HPDE6-E6E7 (cell line): ENCODE measurements at regions not wholly inside any gene's neighbourhood (a gene's known extent, or its start where the extent isn't known, plus 50 kb on each side); places are given as distances from the start of the nearest gene placed in this dataset.
A peak's percentile ranks its signal among the peaks of the same experiment; 100 is the strongest.
"Not testable (repeated sequence)": the region's sequence is repeated elsewhere in the genome, so short reads cannot be mapped to it uniquely, and the experiment has no call there.

Source experiments
- DNase-seq: peaks from one replicate; pipeline ENCODE4 v3.0.0; 2011; ENCODE audit warnings: missing footprints; ENCODE audit errors: extremely low spot score

DNA sequence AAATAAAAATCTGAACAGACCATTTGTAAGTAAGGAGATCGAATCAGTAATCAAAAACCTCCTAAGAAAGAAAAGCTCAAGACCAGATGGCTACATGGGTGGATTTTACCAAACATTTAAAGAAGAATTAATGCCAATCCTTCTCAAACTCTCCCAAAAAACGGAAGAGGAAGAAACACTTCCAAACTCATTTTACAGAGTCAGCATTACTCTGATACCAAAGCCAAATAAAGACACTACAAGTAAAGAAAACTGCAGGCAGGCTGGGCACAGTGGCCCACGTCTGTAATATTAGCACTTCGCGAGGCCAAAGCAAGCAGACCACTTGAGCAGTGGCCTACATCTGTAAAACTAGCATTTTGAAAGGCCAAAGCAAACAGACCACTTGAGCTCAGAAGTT, 159.8 kb downstream of the DPY19L2 start:
- DNase-seq: no peak

DNA sequence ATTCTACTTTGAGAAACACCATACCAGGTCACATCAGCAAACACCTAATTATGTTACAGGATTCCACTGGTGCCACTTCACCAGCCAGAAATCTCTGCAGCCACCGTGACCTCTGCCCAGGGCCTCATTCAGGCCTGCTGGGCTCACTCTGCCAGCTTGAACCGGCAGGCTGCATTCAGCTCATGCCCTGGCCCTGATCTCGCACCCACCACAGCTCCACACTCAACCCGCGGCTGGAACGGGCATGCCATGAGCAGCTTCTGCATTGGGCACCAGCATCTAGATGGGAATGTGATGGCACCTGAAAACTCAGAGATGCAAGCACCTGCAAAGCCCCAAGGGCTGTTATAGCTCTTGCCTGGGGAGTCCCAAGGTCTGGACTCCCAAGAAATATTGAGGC, 168.7 kb downstream of the DPY19L2 start:
- DNase-seq: no peak

DNA sequence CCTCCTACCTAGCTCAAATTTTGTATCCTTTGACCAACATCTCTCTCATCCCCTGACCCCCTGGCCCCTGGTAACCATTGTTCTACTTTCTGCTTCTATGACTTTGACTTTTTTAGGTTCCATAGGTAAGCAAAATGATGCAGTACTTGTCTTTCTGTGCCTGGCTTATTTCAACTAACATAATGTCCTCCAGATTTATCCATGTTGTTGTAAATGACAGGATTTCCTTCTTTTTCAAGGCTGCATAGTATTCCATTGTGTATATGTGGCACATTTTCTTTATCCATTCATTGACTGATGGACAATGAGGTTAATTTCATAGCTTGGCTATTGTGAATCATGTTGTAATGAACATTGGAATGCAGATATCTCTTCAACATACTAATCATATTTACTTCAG, 170.1 kb downstream of the DPY19L2 start:
- no peak for DNase-seq

DNA sequence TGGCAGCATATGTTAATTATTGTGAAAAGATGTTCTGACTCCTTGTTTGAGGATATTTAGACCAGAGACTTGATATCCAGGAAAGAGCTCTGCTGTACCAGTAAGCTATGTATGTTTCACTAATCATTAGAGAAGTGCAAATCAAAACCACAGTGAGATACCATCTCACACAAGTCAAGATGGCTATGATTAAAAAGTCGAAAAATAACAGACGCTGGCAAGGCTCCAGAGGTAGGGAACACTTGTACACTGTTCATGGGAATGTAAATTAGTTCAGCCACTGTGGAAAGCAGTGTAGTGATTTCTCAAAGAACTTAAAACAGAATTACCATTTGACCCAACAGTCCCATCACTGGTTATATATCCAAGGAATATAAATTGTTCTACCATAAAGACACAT, 171.6 kb downstream of the DPY19L2 start:
- DNase-seq: no peak

DNA sequence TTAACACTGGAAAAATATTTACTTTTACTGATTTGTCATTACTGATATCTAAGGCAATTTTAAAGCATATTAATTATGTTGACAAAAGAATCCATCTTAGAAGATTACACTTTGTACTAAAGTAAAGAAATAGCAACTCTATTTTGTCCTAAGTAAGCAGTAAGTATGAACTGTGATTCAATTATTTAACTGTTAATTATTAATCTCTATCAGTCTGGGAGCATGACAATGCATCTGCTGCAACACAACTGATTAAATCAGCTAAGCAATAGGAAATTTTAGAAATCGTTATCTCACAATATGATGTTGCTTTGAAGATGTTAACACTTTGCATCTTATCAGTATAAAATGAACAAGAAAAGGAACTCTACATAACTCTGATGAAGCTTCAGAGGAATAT, 172.3 kb downstream of the DPY19L2 start:
- DNase-seq: no peak

DNA sequence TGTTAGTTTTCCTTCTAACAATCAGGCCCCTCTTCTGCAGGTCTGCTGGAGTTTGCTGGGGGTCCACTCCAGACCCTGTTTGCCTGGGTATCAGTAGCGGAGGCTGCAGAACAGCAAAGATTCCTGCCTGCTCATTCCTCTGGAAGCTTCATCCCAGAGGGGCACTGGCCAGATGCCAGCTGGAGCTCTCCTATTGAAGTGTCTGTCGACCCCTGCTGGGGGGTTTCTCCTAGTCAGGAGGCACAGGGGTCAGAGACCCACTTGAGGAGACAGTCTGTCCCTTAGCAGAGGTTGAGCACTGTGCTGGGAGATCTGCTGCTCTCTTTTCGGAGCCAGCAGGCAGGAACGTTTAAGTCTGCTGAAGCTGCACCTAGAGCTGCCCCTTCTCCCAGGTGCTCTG, 174.9 kb downstream of the DPY19L2 start:
- DNase-seq: not testable (repeated sequence)

DNA sequence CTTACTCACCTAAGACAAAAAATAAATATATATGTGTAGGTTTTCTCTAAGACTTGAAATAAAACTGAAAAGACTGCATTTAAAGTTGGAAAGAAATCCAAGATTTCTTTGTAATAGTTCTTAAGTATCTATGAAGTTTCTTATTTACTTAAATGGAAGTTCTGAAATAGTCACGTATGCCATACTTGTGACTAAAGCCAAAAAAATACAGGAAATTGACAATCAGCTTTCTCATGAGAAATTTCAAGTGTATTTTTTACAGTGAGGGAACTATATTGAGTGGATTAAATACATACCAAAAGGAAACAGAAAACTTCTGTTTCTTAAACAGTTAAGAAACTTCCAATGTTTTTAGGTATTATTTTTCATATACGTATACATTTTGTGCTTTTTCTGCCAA, 188.1 kb downstream of the DPY19L2 start:
- no peak for DNase-seq

DNA sequence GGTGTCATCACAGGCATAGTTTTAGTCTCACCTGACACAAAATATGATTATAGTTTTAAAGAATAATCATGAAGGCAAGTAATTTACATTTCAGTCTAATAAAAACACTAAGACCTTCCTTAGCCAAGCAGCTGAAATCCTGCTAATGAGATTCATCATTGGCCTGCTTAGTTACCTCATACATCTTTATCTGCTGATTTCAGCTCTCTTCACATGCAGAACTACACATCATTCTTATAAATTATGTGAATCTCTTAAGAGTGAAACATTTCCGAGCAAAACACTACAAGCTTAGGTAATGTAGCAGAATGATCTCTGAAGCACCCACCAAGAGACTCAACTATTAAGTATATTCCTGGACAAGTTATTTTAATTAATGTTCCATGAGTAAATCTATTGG, 198.1 kb downstream of the DPY19L2 start:
- no peak for DNase-seq

DNA sequence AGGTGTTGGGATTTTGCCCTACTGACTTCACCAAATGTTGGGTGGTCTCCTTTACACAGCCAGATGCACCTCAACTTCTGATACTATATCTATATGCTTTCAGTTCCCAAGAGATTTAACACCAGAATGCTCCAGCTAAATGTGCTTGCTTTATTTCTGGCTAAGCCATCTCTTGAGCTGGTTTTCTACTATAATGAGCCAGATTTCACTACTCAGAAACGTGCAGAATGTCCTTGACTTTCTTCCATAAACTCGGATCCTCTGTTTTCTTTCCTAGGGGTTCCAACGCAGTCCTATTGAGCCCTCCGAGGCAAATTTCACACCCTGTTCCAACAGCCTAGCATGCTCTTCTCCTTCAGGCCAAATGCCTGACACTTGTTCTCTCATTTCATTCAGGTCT, 200.3 kb downstream of the DPY19L2 start:
- no peak for DNase-seq

DNA sequence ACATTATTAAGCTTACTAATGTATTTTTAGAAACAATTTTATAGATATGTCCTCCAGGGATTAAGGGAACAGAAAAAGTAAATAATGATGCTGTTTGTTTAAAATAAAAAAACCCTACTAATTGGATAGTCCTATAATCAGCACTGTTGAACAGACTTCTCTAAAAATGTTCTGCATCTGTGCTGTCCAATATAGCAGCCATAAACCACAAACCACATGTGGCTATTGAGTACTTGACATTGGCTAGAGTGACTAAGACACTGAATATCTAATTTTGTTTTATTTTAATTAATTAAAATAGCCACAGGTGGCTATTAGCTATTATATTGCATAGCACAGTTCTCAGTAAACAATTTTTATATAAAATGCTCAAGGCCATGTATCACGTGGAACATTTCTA, 210.4 kb downstream of the DPY19L2 start:
- DNase-seq: no peak

DNA sequence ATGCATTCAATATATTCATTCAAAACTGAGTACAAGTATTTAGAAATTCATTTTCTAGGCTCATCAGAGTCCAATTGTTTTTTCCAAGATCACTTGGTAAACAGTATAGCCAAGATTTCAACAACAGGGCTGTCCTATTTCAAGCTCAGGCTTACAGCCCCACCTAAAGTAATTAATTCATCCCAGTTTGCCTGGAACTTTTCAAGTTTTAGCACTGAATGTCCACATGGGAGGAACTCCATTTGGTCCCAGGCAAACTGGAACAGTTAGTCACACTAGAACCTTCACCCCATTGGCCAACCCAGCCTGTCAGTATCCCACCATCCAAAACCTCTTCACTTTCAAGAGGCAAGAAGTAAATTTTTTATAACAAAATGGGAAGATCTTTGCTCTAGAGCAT, 210.9 kb downstream of the DPY19L2 start:
- DNase-seq: no peak

DNA sequence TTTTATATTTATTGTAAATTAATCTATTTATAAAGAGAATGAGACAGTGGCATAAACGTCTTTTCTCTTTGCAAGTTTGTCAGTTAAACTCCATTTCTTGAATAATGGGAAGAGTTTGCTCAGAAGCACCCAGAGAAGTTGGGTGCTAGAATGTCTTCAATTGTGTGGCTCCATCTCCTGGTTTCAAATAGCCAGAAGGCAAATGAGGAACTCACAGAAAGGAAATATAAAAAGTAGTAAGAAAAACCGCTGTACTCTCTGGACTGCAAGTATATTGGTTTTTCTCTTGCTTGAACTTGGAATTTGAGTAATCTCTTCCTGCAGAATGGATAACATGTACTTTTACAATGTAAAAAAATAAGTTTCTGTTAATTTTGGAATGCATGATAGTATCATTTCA, 217.5 kb downstream of the DPY19L2 start:
- no peak for DNase-seq

DNA sequence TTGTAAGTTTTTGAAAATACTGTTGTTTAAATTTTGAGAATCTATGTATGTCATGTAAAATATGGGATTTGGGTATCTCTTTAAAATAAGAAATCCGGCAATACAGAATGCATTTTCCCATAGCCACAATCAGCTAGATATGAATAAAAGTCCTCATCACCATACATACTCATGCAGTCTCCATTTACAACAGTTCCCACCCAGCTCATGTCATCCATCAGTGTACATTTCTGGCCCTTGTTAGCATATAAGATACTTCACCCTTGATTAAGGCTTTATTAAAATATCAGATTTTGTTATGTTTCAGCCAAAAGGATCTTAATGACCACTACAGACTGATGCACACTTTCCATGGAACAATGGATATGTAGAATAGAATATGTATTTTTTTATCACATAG, 218.0 kb downstream of the DPY19L2 start:
- no peak for DNase-seq

DNA sequence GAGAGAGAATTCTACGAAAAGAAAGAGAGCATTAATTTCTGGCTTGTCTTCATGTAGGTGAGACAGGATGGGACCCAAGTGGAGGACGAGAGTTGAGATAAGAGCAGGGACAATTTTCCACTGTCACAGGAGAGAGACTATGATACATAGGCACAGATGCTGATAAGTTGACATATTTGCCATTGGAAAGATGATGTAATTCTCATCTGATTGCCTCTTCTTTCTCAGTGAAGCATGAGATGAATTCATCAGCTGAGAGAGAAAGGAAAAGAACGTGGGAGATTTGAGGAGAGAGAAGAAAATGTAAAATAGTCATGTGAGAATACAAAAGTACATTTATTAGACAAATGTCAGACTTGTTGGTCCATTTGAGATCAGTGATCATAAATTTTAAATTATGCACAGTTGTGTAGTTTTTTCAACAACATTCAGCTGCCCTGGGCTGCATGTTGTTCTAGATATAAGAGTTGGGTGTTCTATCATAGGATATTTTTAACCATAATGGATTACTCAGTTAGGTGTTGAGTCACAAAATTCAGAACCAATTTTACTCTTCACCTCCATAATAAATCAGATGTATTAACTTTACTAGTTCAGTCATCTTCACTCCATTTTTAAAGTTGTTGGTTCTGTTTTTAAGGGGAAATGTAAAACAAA, 222.9 kb downstream of the DPY19L2 start:
- DNase-seq: no peak

DNA sequence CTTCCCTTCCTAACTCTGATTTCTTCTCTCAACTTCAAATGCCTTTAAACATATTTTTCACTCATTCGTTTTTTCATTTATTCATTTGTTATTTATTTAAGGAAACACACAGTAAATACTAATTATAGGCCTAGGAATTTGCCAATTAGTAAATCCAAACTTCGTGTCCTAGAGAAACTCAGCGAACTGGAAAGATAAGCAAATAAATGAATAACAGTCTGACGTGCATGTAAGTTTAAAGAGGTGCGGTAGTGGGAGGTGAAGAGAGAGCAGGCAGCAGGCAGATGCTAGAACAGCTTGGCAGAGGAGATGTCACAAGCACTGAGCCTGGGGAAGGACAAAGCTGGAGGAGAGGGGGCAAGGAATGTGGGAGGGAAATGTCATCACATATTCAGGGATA, 228.2 kb downstream of the DPY19L2 start:
- DNase-seq: no peak

DNA sequence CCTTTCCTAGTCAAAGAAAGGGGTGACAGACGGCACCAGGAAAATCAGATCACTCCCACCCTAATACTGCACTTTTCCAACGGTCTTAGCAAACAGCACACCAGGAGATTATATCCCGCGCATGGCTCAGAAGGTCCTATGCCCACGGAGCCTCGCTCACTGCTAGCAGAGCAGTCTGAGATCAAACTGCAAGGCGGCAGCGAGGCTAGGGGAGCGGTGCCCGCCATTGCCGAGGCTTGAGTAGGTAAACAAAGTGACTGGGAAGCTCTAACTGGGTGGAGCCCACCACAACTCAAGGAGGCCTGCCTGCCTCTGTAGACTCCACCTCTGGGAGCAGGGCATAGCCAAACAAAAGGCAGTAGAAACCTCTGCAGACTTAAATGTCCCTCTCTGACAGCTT, 233.9 kb downstream of the DPY19L2 start:
- not testable (repeated sequence) for DNase-seq

DNA sequence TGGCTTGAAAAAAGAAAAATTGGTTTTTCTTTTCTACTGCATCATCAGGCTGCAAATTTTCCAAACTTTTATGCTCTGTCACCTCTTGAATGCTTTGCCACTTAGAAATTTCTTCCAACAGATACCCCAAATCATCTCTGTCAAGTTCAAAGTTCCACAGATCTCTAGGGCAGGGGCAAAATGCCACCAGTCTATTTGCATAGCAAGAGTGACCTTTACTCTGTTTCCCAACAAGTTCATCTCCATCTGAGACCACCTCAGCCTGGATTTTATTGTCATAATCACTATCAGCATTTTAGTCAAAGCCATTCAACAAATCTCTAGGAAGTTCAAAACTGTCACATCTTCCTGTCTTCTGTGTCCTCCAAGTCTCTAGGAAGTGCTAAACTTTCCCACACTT, 240.3 kb downstream of the DPY19L2 start:
- not testable (repeated sequence) for DNase-seq

DNA sequence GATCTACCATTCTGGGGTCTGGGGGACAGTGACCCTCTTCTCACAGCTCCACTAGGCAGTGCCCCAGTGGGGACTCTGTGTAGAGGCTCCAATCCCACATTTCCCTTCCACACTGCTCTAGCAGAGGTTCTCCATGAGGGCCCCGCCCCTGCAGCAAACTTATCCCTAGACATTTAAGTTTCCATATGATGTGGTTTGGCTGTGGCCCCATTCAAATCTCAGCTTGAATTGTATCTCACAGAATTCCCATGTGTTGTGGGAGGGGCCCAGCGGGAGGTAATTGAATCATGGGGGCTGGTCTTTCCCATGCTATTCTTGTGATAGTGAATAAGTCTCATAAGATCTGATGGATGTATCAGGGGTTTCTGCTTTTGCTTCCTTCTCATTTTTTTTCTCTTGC, 241.3 kb downstream of the DPY19L2 start:
- DNase-seq: not testable (repeated sequence)

DNA sequence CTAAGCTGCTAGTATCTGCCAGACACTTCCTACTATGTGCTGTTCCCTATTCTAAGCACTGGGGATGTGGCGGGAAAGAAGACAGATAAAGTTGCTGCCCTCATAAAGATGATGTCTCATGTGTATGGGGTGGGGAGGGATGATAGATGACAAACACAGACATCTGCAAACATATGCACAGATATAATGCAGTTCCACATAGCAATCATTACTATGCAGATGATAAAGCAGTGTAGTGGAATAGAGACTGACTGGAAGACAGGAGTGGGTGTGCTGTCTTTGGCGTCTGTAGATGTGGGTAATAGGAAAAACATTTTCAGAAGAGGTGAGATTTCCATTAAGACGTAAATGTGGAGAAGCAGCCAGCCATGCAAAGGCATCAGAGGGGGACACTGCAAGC, 243.6 kb downstream of the DPY19L2 start:
- DNase-seq: no peak

DNA sequence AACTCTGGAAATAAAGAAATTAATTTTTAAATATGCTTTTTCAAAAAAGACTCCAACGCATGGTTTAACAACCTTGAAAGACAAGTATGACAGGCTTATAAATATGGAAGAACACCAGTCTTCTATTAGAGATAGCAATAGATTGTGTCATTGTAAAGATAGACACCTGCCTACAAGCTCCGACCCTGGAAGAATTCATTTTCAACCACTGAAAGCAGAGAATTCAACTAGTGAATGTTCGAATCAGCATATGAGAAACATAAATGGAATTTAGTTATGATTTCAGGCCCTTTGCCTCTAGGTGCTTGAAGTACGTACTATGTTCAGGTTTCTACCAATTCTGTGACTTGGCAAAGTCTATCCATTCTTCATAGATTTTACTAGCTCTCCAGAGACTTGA, 244.5 kb downstream of the DPY19L2 start:
- DNase-seq: no peak

DNA sequence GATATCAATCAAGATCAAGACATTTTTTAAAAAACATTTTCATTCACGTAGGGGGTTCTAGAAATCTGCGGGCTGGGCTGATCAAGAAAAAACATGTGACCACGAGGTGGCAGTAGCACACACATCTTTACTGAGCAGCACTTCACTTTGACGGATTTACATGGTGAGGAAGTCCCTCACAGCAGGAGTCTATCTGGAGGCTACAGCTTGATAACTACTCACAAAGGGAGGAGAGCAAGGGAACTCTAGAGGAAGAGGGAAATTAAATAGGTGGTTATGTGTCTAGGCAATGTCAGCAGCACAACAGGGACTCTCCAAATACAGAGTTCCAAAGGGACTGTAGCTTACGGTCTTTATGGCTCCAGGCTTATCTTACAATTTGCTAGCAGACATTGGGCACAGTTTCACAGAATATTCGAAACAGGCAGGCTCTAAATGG, 248.1 kb downstream of the DPY19L2 start:
- DNase-seq: no peak

DNA sequence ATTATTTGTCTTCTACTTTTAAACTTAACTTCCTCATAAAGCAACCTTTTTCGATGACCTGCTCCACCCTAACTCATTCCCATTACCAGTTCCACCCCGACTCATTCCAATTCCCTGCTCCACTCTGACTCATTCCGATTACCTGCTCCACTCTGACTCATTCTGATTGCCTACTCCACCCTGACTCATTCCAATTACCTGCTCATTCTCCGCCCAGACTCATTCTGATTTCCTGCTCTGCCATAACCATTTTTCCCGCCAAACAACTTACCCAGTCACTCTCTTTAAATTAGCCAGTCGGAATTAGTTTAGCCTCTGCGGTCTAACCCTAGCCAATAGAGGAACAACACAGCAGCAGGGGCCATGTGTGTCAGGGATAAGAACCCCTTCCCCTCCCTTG, 249.1 kb downstream of the DPY19L2 start:
- DNase-seq: peak; percentile 19

DNA sequence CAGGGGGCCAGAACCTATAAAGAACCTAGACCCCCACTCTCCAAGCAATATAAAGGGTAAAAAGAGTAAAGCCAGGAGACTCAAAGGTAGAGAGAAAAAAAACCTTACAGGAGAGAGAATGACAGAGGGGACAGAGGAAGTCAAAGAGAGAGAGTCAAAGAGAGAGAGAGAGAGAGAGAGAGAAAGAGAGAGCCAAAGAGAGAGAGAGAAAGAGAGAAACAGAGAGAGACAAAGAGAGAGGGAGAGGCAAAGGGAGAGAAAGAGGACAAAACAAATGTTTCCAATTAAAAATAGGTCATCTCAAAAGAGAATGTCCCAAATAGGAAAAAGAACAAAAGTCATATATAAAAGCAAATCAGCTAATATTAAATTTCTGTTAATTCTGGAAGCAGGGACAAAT, 251.5 kb downstream of the DPY19L2 start:
- DNase-seq: no peak

DNA sequence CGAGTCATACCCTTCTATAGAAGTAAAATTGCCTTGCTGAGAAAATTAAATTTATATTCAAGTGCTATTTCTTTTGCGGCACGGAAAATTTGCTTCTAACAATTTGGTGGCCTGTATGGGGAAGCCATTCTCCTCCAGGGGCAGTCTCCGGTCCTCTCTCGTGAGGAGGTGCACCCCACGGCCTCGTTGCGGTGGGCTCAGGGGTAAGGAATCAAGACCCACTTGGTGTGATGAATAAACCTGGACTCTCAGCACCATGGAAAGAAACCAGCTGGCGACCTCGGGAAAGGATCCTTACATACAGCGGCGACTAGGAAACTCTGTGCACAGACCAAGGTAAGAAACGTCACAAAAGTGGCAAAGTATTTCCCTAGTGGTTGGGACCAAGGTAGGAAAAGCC, 252.9 kb downstream of the DPY19L2 start:
- DNase-seq: no peak
